ENCODE measurements at regions not wholly inside any gene's neighbourhood (a gene's known extent, or its start where the extent isn't known, plus 50 kb on each side); places are given as distances from the start of the nearest gene placed in this dataset.

GRCh38 chr18:76162886-76163285 is 332.2 kb downstream of the ZNF516 start:
- Histone ChIP-seq H3K4me1 (ENCODE audit: control insufficient read depth, insufficient read depth, low read length) (peaks cover 1% of the 10 kb centered on the region), H3K36me3 (ENCODE audit: control insufficient read depth, insufficient read depth, low read length) (no peaks in the 10 kb centered on the region), H3K27ac (ENCODE audit: low read length) (no peak overlapping the region), H3K4me3 (ENCODE audit: low read length) (no peak overlapping the region), H3K27me3 (ENCODE audit: control insufficient read depth, insufficient read depth, low read length) (no peaks in the 10 kb centered on the region), H3K9me3 (replicated peaks; ENCODE audit: control insufficient read depth, low read depth, low read length) (no peaks in the 10 kb centered on the region)
- DNase-seq, result no peak
- WGBS (ENCODE audit: insufficient coverage), result no CpG with 5 or more reads among the region's 7 CpGs

GRCh38 chr18:76161983-76162382 is 333.1 kb downstream of the ZNF516 start:
- H3K4me1 ChIP-seq (ENCODE audit: control insufficient read depth, insufficient read depth, low read length), result no peaks in the 10 kb centered on the region
- DNase-seq, result no peak
- H3K36me3 ChIP-seq (ENCODE audit: control insufficient read depth, insufficient read depth, low read length), result no peaks in the 10 kb centered on the region
- H3K27ac ChIP-seq (ENCODE audit: low read length), result no peak overlapping the region
- no peaks in the 10 kb centered on the region for H3K27me3 ChIP-seq (ENCODE audit: control insufficient read depth, insufficient read depth, low read length)
- H3K4me3 ChIP-seq (ENCODE audit: low read length), result no peak overlapping the region
- 86% methylated on average over 1 of the region's 1 CpG for WGBS (ENCODE audit: insufficient coverage)
- H3K9me3 ChIP-seq (replicated peaks; ENCODE audit: control insufficient read depth, low read depth, low read length), result no peaks in the 10 kb centered on the region

GRCh38 chr18:76153691-76154090 is 341.4 kb downstream of the ZNF516 start:
- WGBS (ENCODE audit: insufficient coverage), result 87% methylated on average over 16 of the region's 17 CpGs
- Histone ChIP-seq H3K27me3 (ENCODE audit: control insufficient read depth, insufficient read depth, low read length) (no peaks in the 10 kb centered on the region), H3K27ac (ENCODE audit: low read length) (no peak overlapping the region), H3K36me3 (ENCODE audit: control insufficient read depth, insufficient read depth, low read length) (no peaks in the 10 kb centered on the region), H3K9me3 (replicated peaks; ENCODE audit: control insufficient read depth, low read depth, low read length) (no peaks in the 10 kb centered on the region), H3K4me1 (ENCODE audit: control insufficient read depth, insufficient read depth, low read length) (no peaks in the 10 kb centered on the region), H3K4me3 (ENCODE audit: low read length) (no peak overlapping the region)
- no peak for DNase-seq

GRCh38 chr18:76149734-76150133 is 345.3 kb downstream of the ZNF516 start:
- no peak for DNase-seq
- Histone ChIP-seq H3K9me3 (replicated peaks; ENCODE audit: control insufficient read depth, low read depth, low read length) (no peaks in the 10 kb centered on the region), H3K4me3 (ENCODE audit: low read length) (no peak overlapping the region), H3K36me3 (ENCODE audit: control insufficient read depth, insufficient read depth, low read length) (no peaks in the 10 kb centered on the region), H3K27me3 (ENCODE audit: control insufficient read depth, insufficient read depth, low read length) (no peaks in the 10 kb centered on the region), H3K4me1 (ENCODE audit: control insufficient read depth, insufficient read depth, low read length) (peaks cover 2% of the 10 kb centered on the region), H3K27ac (ENCODE audit: low read length) (no peak overlapping the region)
- WGBS (ENCODE audit: insufficient coverage), result no CpG with 5 or more reads among the region's 7 CpGs

GRCh38 chr18:76149284-76149683 is 345.8 kb downstream of the ZNF516 start:
- no CpG with 5 or more reads among the region's 4 CpGs for WGBS (ENCODE audit: insufficient coverage)
- no peak for DNase-seq
- no peaks in the 10 kb centered on the region for H3K36me3 ChIP-seq (ENCODE audit: control insufficient read depth, insufficient read depth, low read length)
- no peak overlapping the region for H3K27ac ChIP-seq (ENCODE audit: low read length)
- H3K4me3 ChIP-seq (ENCODE audit: low read length), result no peak overlapping the region
- H3K4me1 ChIP-seq (ENCODE audit: control insufficient read depth, insufficient read depth, low read length), result peaks cover 2% of the 10 kb centered on the region
- no peaks in the 10 kb centered on the region for H3K27me3 ChIP-seq (ENCODE audit: control insufficient read depth, insufficient read depth, low read length)
- no peaks in the 10 kb centered on the region for H3K9me3 ChIP-seq (replicated peaks; ENCODE audit: control insufficient read depth, low read depth, low read length)

GRCh38 chr18:76145521-76146376 is 349.3 kb downstream of the ZNF516 start:
- no peaks in the 10 kb centered on the region for H3K36me3 ChIP-seq (ENCODE audit: control insufficient read depth, insufficient read depth, low read length)
- no peak overlapping the region for H3K27ac ChIP-seq (ENCODE audit: low read length)
- H3K27me3 ChIP-seq (ENCODE audit: control insufficient read depth, insufficient read depth, low read length), result no peaks in the 10 kb centered on the region
- 60% methylated on average over 6 of the region's 23 CpGs for WGBS (ENCODE audit: insufficient coverage)
- no peaks in the 10 kb centered on the region for H3K9me3 ChIP-seq (replicated peaks; ENCODE audit: control insufficient read depth, low read depth, low read length)
- no peak for DNase-seq
- peaks cover 4% of the 10 kb centered on the region for H3K4me1 ChIP-seq (ENCODE audit: control insufficient read depth, insufficient read depth, low read length)
- no peak overlapping the region for H3K4me3 ChIP-seq (ENCODE audit: low read length)

GRCh38 chr18:76144844-76145243 is 350.2 kb downstream of the ZNF516 start:
- DNase-seq, result no peak
- 77% methylated on average over 18 of the region's 18 CpGs for WGBS (ENCODE audit: insufficient coverage)
- H3K36me3 ChIP-seq (ENCODE audit: control insufficient read depth, insufficient read depth, low read length), result no peaks in the 10 kb centered on the region
- peaks cover 5% of the 10 kb centered on the region for H3K4me1 ChIP-seq (ENCODE audit: control insufficient read depth, insufficient read depth, low read length)
- H3K4me3 ChIP-seq (ENCODE audit: low read length), result no peak overlapping the region
- no peaks in the 10 kb centered on the region for H3K9me3 ChIP-seq (replicated peaks; ENCODE audit: control insufficient read depth, low read depth, low read length)
- no peak overlapping the region for H3K27ac ChIP-seq (ENCODE audit: low read length)
- no peaks in the 10 kb centered on the region for H3K27me3 ChIP-seq (ENCODE audit: control insufficient read depth, insufficient read depth, low read length)

GRCh38 chr18:76142611-76143010 is 352.4 kb downstream of the ZNF516 start:
- Histone ChIP-seq H3K9me3 (replicated peaks; ENCODE audit: control insufficient read depth, low read depth, low read length) (no peaks in the 10 kb centered on the region), H3K36me3 (ENCODE audit: control insufficient read depth, insufficient read depth, low read length) (no peaks in the 10 kb centered on the region), H3K27me3 (ENCODE audit: control insufficient read depth, insufficient read depth, low read length) (no peaks in the 10 kb centered on the region), H3K4me3 (ENCODE audit: low read length) (no peak overlapping the region), H3K4me1 (ENCODE audit: control insufficient read depth, insufficient read depth, low read length) (peaks cover 17% of the 10 kb centered on the region), H3K27ac (ENCODE audit: low read length) (peak overlapping the region; percentile 10)
- DNase-seq, result peak; percentile 84
- no CpG with 5 or more reads among the region's 2 CpGs for WGBS (ENCODE audit: insufficient coverage)

- H3K4me1 ChIP-seq (ENCODE audit: control insufficient read depth, insufficient read depth, low read length), result peaks cover 21% of the 10 kb centered on the region
- no peak for DNase-seq
- H3K9me3 ChIP-seq (replicated peaks; ENCODE audit: control insufficient read depth, low read depth, low read length), result no peaks in the 10 kb centered on the region
- 100% methylated on average over 1 of the region's 1 CpG for WGBS (ENCODE audit: insufficient coverage)
- H3K27me3 ChIP-seq (ENCODE audit: control insufficient read depth, insufficient read depth, low read length), result no peaks in the 10 kb centered on the region
- H3K36me3 ChIP-seq (ENCODE audit: control insufficient read depth, insufficient read depth, low read length), result no peaks in the 10 kb centered on the region
- H3K27ac ChIP-seq (ENCODE audit: low read length), result no peak overlapping the region
- H3K4me3 ChIP-seq (ENCODE audit: low read length), result no peak overlapping the region
Observed at GRCh38 chr18:76139844-76140243, 355.2 kb downstream of the ZNF516 start.

GRCh38 chr18:76137216-76137615 is 357.8 kb downstream of the ZNF516 start:
- peak overlapping the region; percentile 36 for H3K27ac ChIP-seq (ENCODE audit: low read length)

More at GRCh38 chr18:76137216-76137615, 357.8 kb downstream of the ZNF516 start:
- 40% methylated on average over 1 of the region's 6 CpGs for WGBS (ENCODE audit: insufficient coverage)
- no peaks in the 10 kb centered on the region for H3K36me3 ChIP-seq (ENCODE audit: control insufficient read depth, insufficient read depth, low read length)
- H3K4me1 ChIP-seq (ENCODE audit: control insufficient read depth, insufficient read depth, low read length), result peaks cover 21% of the 10 kb centered on the region
- peaks cover 8% of the 10 kb centered on the region for H3K9me3 ChIP-seq (replicated peaks; ENCODE audit: control insufficient read depth, low read depth, low read length)
- no peaks in the 10 kb centered on the region for H3K27me3 ChIP-seq (ENCODE audit: control insufficient read depth, insufficient read depth, low read length)
- DNase-seq, result peak; percentile 54
- no peak overlapping the region for H3K4me3 ChIP-seq (ENCODE audit: low read length)
